ENCODE measurements at regions not wholly inside any gene's neighbourhood (a gene's known extent, or its start where the extent isn't known, plus 50 kb on each side); places are given as distances from the start of the nearest gene placed in this dataset.

DNA sequence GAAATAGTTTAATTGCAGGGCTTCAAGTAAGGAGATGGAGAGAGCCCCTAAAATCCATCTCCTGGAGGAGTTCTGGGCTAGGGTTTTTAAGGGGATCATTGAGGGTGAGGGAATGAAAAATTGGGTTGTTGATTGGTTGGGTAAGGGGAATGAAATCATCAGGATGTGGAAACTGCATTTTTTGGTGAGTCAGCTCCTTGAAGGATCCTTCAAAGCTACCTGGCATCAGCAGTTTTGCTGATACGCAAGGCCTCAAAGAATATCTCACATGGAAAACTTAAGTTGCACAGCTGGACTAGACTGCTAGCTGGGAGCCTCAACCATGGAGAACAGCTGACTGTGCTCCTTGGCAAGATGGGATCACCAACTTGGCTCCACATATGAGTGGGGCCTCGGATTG lies 136.7 kb downstream of the FGF10 start:
- Histone ChIP-seq H3K36me3 (ENCODE audit: control insufficient read depth in 1 of 2, insufficient read depth in 2 of 2, low read length in 2 of 2) (no peaks in the 10 kb centered on the region), H3K79me2 (ENCODE audit: insufficient read depth, low read length) (no peaks in the 10 kb centered on the region), H3K4me2 (ENCODE audit: low read length) (no peak overlapping the region), H3K4me3 (replicated peaks in 1 of 2; ENCODE audit: low read depth in 1 of 2, low read length in 2 of 2) (no peak overlapping the region), H3K27ac (ENCODE audit: low read depth, low read length) (no peak overlapping the region), H3K9me2 (ENCODE audit: insufficient read depth) (no peaks in the 10 kb centered on the region), H3K4me1 (ENCODE audit: control insufficient read depth in 1 of 2, insufficient read depth in 2 of 2, low read length in 2 of 2) (no peaks in the 10 kb centered on the region), H3K27me3 (ENCODE audit: insufficient read depth, low read length) (no peaks in the 10 kb centered on the region), H4K20me1 (ENCODE audit: insufficient read depth) (no peaks in the 10 kb centered on the region), H3K9me3 (ENCODE audit: control insufficient read depth in 1 of 2, insufficient read depth in 1 of 2, low read depth in 1 of 2, low read length in 2 of 2) (no peaks in the 10 kb centered on the region), H3K9ac (ENCODE audit: low read length) (no peak overlapping the region), H2AFZ (ENCODE audit: low read depth, low read length, poor library complexity, severe bottlenecking) (no peak overlapping the region)
- DNase-seq (ENCODE audit: low read depth, low spot score): no peak
- BruUV-seq (replicated peaks): no TSS peak
- POLR2A ChIA-PET: no interaction called here
- TF ChIP-seq YY1 (IDR thresholded peaks at IDR 0.05; ENCODE audit: extremely low read depth, insufficient replicate concordance, low read depth, low read length) (no peak), CBX3 (IDR thresholded peaks at IDR 0.05; ENCODE audit: low read depth) (no peak), SIN3A (IDR thresholded peaks at IDR 0.05; ENCODE audit: low read depth) (no peak), POLR2A (IDR thresholded peaks at IDR 0.05; ENCODE audit: borderline replicate concordance, extremely low read depth, insufficient read depth, insufficient read length) (no peak), RAD21 (IDR thresholded peaks at IDR 0.05; ENCODE audit: low read depth) (no peak), ZFX (IDR thresholded peaks at IDR 0.05) (no peak), SP1 (IDR thresholded peaks at IDR 0.05; ENCODE audit: low read depth) (no peak), ZNF274 (IDR thresholded peaks at IDR 0.05; ENCODE audit: low read depth, low read length) (no peak), EGR1 (IDR thresholded peaks at IDR 0.05; ENCODE audit: low read depth) (no peak), POLR2AphosphoS5 (IDR thresholded peaks at IDR 0.05; ENCODE audit: low read depth, low read length) (no peak), FOSL1 (IDR thresholded peaks at IDR 0.05; ENCODE audit: low read depth) (no peak), SRF (IDR thresholded peaks at IDR 0.05; ENCODE audit: low read depth) (no peak), JUND (IDR thresholded peaks at IDR 0.05) (no peak)
- TF ChIP-seq, protein P1, sequence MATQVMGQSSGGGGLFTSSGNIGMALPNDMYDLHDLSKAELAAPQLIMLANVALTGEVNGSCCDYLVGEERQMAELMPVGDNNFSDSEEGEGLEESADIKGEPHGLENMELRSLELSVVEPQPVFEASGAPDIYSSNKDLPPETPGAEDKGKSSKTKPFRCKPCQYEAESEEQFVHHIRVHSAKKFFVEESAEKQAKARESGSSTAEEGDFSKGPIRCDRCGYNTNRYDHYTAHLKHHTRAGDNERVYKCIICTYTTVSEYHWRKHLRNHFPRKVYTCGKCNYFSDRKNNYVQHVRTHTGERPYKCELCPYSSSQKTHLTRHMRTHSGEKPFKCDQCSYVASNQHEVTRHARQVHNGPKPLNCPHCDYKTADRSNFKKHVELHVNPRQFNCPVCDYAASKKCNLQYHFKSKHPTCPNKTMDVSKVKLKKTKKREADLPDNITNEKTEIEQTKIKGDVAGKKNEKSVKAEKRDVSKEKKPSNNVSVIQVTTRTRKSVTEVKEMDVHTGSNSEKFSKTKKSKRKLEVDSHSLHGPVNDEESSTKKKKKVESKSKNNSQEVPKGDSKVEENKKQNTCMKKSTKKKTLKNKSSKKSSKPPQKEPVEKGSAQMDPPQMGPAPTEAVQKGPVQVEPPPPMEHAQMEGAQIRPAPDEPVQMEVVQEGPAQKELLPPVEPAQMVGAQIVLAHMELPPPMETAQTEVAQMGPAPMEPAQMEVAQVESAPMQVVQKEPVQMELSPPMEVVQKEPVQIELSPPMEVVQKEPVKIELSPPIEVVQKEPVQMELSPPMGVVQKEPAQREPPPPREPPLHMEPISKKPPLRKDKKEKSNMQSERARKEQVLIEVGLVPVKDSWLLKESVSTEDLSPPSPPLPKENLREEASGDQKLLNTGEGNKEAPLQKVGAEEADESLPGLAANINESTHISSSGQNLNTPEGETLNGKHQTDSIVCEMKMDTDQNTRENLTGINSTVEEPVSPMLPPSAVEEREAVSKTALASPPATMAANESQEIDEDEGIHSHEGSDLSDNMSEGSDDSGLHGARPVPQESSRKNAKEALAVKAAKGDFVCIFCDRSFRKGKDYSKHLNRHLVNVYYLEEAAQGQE (IDR thresholded peaks at IDR 0.05; ENCODE audit: low read depth): no peak
- TF ChIP-seq, protein P2, sequence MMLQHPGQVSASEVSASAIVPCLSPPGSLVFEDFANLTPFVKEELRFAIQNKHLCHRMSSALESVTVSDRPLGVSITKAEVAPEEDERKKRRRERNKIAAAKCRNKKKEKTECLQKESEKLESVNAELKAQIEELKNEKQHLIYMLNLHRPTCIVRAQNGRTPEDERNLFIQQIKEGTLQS (IDR thresholded peaks at IDR 0.05): no peak
- TF ChIP-seq, protein P3, sequence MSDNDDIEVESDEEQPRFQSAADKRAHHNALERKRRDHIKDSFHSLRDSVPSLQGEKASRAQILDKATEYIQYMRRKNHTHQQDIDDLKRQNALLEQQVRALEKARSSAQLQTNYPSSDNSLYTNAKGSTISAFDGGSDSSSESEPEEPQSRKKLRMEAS (IDR thresholded peaks at IDR 0.05): no peak
- TF ChIP-seq, protein P4, sequence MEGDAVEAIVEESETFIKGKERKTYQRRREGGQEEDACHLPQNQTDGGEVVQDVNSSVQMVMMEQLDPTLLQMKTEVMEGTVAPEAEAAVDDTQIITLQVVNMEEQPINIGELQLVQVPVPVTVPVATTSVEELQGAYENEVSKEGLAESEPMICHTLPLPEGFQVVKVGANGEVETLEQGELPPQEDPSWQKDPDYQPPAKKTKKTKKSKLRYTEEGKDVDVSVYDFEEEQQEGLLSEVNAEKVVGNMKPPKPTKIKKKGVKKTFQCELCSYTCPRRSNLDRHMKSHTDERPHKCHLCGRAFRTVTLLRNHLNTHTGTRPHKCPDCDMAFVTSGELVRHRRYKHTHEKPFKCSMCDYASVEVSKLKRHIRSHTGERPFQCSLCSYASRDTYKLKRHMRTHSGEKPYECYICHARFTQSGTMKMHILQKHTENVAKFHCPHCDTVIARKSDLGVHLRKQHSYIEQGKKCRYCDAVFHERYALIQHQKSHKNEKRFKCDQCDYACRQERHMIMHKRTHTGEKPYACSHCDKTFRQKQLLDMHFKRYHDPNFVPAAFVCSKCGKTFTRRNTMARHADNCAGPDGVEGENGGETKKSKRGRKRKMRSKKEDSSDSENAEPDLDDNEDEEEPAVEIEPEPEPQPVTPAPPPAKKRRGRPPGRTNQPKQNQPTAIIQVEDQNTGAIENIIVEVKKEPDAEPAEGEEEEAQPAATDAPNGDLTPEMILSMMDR (IDR thresholded peaks at IDR 0.05 in 2 of 3, conservative IDR thresholded peaks at IDR 0.05 in 1 of 3; ENCODE audit: borderline replicate concordance in 1 of 3, insufficient read depth in 1 of 3, low read depth in 2 of 3, low read length in 2 of 3): no peak
- RAD21 ChIA-PET (ENCODE audit: low non-redundant PET in 1 of 2, low total read pairs in 2 of 2, uncharacterized antibody in 2 of 2, unreplicated experiment in 2 of 2): no interaction called here
- CTCF ChIA-PET: no interaction called here
- no peak for ATAC-seq
- intact Hi-C loops (cut with micrococcal nuclease): no loop called here
